GM21526 (cell line): ENCODE measurements at regions not wholly inside any gene's neighbourhood (a gene's known extent, or its start where the extent isn't known, plus 50 kb on each side); places are given as distances from the start of the nearest gene placed in this dataset.
"Not testable (repeated sequence)": the region's sequence is repeated elsewhere in the genome, so short reads cannot be mapped to it uniquely, and the experiment has no call there.

ENCODE experiments used
- ATAC-seq: cut with Tn5 transposase; IDR thresholded peaks from one replicate; pipeline ENCODE4 v1.9.1; 2021; ENCODE audit warnings: moderate library complexity; ENCODE audit not compliant: unreplicated experiment, low FRiP score

DNA sequence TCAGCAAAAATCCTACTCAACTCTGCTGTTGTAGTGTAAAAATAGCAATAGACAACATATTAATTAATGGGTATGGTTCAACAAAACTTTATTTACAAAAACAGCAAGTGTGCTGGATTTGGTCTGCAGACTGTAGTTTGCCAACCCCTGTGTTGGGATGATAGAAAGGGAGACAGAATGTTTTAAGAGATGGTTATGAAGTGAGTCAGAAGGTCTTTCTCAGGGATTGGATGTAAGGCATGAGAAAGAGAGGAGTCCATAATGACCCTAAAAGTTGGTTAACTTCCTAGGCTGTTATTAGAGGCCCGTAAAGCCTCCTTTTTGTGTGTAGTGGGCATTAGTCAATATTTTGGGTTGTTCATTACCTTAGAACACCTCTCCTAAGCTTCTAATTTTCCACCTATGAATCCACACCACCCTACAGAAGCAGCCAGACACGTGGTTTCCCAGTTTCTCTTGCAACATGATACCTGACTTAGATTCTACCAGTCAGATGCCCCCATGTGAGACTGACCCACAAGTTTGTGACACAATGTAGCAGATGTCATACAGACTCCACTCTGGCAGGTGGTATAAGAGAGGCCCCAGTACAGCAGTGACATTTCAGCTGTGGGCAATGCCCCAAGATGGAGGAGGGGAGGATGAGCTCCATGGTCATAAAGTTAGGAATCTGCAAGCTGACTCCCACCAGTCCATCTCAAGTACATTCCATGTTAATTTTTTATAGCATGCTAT is 1015.6 kb downstream of the KCNMA1 start:
- no peak for ATAC-seq

DNA sequence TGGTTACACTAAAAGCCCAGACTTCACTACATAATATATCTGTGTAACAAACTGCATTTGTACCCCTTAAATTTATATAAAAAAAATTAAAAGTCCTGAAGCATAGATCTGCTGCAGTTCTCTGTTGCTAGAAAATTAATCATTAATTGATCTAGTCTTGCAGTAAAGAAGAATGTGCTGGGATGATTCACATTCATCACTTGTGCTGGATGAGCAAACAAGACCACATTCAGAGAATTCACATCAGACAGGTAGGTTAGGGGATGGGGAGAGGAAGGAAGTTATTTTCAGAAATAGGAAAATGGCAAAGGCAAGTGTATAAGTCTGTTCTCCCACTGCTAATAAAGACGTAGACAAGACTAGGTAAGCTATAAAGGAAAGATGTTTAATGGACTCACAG is 1019.0 kb downstream of the KCNMA1 start:
- no peak for ATAC-seq

DNA sequence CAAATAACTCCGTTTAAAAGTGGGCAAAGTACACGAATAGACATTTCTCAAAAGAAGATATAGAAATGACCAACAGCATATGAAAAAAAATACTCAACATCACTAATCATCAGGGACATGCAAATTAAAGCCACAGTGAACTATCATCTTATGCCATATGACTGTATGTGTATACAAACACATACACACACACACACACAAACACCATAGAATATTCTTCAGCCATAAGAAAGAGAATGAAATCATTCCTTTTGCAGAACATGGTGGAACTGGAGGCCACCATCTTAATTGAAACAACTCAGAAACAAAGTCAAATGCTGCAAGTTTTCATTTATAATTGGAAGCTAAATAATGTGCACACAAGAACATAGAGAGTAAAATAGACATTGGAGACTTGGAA is 1019.4 kb downstream of the KCNMA1 start:
- ATAC-seq: no peak

DNA sequence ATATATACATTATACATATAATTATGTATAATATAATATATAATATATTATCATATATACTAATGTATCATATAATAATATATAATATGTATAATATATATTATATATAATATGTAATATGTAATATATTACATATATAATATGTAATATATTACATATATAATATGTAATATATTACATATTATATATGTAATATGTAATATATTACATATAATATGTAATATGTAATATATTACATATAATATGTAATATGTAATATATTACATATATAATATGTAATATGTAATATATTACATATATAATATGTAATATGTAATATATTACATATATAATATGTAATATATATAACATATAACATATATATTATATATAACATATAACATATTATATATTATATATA is 1020.9 kb downstream of the KCNMA1 start:
- not testable (repeated sequence) for ATAC-seq

DNA sequence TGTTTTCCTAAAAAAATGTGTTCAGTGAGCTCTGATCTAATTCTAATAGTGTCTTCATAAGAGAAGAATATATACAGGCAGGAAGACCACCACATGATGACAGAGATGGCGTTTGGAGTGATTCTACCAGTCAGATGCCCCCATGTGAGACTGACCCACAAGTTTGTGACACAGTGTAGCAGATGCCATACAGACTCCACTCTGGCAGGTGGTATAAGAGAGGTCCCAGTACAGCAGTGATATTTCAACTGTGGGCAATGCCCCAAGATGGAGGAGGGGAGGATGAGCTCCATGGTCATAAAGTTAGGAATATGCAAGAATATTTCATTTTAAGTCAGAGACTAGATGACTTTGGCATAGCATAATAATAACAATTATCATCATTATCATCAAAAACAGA is 1022.6 kb downstream of the KCNMA1 start:
- no peak for ATAC-seq
